ENCODE measurements at regions not wholly inside any gene's neighbourhood (a gene's known extent, or its start where the extent isn't known, plus 50 kb on each side); places are given as distances from the start of the nearest gene placed in this dataset.

DNA sequence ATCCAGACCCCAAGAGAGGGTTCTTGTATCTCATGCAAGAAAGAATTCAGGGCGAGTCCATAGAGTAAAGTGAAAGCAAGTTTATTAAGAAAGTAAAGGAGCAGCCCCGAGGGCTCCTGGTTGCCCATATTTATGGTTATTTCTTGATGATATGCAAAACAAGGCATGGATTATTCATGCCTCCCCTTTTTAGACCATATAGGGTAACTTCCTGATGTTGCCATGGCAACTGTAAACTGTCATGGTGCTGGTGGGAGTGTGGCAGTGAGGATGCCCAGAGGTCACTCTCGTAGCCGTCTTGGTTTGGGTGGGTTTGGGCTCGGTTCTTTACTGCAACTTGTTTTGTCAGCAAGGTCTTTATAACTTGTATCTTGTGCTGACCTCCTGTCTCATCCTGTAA, 750.2 kb upstream of the FANCL start:
- TF ChIP-seq, protein P1, sequence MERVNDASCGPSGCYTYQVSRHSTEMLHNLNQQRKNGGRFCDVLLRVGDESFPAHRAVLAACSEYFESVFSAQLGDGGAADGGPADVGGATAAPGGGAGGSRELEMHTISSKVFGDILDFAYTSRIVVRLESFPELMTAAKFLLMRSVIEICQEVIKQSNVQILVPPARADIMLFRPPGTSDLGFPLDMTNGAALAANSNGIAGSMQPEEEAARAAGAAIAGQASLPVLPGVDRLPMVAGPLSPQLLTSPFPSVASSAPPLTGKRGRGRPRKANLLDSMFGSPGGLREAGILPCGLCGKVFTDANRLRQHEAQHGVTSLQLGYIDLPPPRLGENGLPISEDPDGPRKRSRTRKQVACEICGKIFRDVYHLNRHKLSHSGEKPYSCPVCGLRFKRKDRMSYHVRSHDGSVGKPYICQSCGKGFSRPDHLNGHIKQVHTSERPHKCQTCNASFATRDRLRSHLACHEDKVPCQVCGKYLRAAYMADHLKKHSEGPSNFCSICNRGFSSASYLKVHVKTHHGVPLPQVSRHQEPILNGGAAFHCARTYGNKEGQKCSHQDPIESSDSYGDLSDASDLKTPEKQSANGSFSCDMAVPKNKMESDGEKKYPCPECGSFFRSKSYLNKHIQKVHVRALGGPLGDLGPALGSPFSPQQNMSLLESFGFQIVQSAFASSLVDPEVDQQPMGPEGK (CRISPR knock-in tag; IDR thresholded peaks at IDR 0.05; ENCODE audit: borderline replicate concordance), result no peak
- TF ChIP-seq ARNTL (CRISPR knock-in tag; IDR thresholded peaks at IDR 0.05; ENCODE audit: borderline replicate concordance, low read depth) (no peak), ZNF8 (CRISPR knock-in tag; IDR thresholded peaks at IDR 0.05) (no peak), CSDC2 (CRISPR knock-in tag; IDR thresholded peaks at IDR 0.05) (no peak), ZFP30 (CRISPR knock-in tag; IDR thresholded peaks at IDR 0.05) (no peak), RARB (CRISPR knock-in tag; IDR thresholded peaks at IDR 0.05) (no peak), ZNF565 (CRISPR knock-in tag; conservative IDR thresholded peaks at IDR 0.05; ENCODE audit: low read depth) (no peak)
- TF ChIP-seq, protein P2, sequence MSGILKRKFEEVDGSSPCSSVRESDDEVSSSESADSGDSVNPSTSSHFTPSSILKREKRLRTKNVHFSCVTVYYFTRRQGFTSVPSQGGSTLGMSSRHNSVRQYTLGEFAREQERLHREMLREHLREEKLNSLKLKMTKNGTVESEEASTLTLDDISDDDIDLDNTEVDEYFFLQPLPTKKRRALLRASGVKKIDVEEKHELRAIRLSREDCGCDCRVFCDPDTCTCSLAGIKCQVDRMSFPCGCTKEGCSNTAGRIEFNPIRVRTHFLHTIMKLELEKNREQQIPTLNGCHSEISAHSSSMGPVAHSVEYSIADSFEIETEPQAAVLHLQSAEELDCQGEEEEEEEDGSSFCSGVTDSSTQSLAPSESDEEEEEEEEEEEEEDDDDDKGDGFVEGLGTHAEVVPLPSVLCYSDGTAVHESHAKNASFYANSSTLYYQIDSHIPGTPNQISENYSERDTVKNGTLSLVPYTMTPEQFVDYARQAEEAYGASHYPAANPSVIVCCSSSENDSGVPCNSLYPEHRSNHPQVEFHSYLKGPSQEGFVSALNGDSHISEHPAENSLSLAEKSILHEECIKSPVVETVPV (CRISPR knock-in tag; IDR thresholded peaks at IDR 0.05), result no peak
